ENCODE measurements at regions not wholly inside any gene's neighbourhood (a gene's known extent, or its start where the extent isn't known, plus 50 kb on each side); places are given as distances from the start of the nearest gene placed in this dataset.

DNA sequence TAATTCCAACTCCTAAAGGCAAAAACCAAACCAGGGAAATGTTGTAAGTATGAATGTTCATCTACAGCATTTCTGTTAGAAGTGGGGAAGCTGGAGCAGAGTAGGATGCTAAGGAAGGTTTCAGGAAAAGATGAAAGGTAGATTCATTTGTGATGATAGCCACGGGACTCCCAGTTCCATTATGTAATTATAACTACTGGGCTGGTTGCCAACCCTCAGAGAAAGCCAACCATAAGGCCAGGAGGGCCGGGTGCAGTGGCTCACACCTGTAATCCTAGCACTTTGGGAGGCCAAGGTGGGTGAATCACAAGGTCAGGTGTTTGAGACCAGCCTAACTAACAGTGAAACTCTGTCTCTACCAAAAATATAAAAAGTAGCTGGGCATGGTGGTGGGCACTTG is 288.9 kb upstream of the ETAA1 start:
- Histone ChIP-seq H3K79me2 (ENCODE audit: insufficient read depth, low read length) (no peaks in the 10 kb centered on the region), H2AFZ (ENCODE audit: low read length) (no peak overlapping the region), H3K9me3 (ENCODE audit: control insufficient read depth, low read depth, low read length) (no peaks in the 10 kb centered on the region), H2BK15ac (ENCODE audit: low read depth, low read length) (no peak overlapping the region), H2BK12ac (ENCODE audit: insufficient read length, low read depth, low read length) (no peak overlapping the region), H4K20me1 (ENCODE audit: control insufficient read depth, insufficient read depth, insufficient read length) (no peaks in the 10 kb centered on the region), H3K27ac (ENCODE audit: insufficient read length, low read depth, low read length) (no peak overlapping the region), H2BK20ac (ENCODE audit: low read depth, low read length, poor library complexity, severe bottlenecking) (no peak overlapping the region), H3K4me2 (ENCODE audit: insufficient read depth, insufficient read length, low read length) (no peak overlapping the region), H3K9ac (ENCODE audit: extremely low read depth, insufficient read length, low read length) (no peak overlapping the region), H4K91ac (ENCODE audit: insufficient read length, low read depth, low read length) (no peak overlapping the region), H3K4ac (ENCODE audit: low read depth, low read length) (no peak overlapping the region), H3K23me2 (ENCODE audit: insufficient read length, low read depth, low read length, poor library complexity, severe bottlenecking) (no peaks in the 10 kb centered on the region), H3K4me1 (ENCODE audit: insufficient read depth, low read length) (no peaks in the 10 kb centered on the region), H3K14ac (ENCODE audit: insufficient read depth, low read length) (no peak overlapping the region), H3K23ac (ENCODE audit: insufficient read length, low read depth, low read length) (no peak overlapping the region), H2BK120ac (ENCODE audit: low read depth, low read length, poor library complexity, severe bottlenecking) (no peak overlapping the region), H3K18ac (ENCODE audit: insufficient read length, low read depth, low read length) (no peak overlapping the region), H4K5ac (ENCODE audit: insufficient read length, low read depth, low read length) (no peak overlapping the region), H3K79me1 (ENCODE audit: insufficient read depth, low read depth, low read length, poor library complexity, severe bottlenecking) (no peaks in the 10 kb centered on the region), H3K27me3 (ENCODE audit: insufficient read depth, low read length) (no peaks in the 10 kb centered on the region), H3K56ac (ENCODE audit: insufficient read length, low read depth, low read length) (no peak overlapping the region), H2AK5ac (ENCODE audit: insufficient read length, low read length) (no peak overlapping the region), H2BK5ac (ENCODE audit: insufficient read length, low read length) (no peak overlapping the region), H4K8ac (replicated peaks; ENCODE audit: insufficient read length, low read depth, low read length) (no peak overlapping the region), H3T11ph (ENCODE audit: low read length) (no peak overlapping the region)
- Mint-ChIP-seq H3K36me3 (ENCODE audit: insufficient read depth in 1 of 3, low read depth in 3 of 3) (peaks cover 0 to 15% (median 5%) of the 10 kb centered on the region in 3 experiments; a peak in 5 of 7 replicates), H3K27me3 (ENCODE audit: low read depth) (peaks cover 2% of the 10 kb centered on the region; the same call in 1 of the 2 replicates), H3K9me3 (peaks cover 19 to 21% of the 10 kb centered on the region in 2 experiments), H3K4me1 (no peaks in the 10 kb centered on the region), H3K27ac (no peak overlapping the region), H3K4me3 (no peak overlapping the region)
- no CpG with 5 or more reads among the region's 2 CpGs for WGBS (ENCODE audit: extremely low coverage, insufficient read length, low lambda C conversion rate)
- TF ChIP-seq, protein P1, sequence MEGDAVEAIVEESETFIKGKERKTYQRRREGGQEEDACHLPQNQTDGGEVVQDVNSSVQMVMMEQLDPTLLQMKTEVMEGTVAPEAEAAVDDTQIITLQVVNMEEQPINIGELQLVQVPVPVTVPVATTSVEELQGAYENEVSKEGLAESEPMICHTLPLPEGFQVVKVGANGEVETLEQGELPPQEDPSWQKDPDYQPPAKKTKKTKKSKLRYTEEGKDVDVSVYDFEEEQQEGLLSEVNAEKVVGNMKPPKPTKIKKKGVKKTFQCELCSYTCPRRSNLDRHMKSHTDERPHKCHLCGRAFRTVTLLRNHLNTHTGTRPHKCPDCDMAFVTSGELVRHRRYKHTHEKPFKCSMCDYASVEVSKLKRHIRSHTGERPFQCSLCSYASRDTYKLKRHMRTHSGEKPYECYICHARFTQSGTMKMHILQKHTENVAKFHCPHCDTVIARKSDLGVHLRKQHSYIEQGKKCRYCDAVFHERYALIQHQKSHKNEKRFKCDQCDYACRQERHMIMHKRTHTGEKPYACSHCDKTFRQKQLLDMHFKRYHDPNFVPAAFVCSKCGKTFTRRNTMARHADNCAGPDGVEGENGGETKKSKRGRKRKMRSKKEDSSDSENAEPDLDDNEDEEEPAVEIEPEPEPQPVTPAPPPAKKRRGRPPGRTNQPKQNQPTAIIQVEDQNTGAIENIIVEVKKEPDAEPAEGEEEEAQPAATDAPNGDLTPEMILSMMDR (conservative IDR thresholded peaks at IDR 0.05), result no peak
- no peak for DNase-seq

Measured in H9 (cell line).